IPS DF 6.9 (cell line): ENCODE measurements at regions not wholly inside any gene's neighbourhood (a gene's known extent, or its start where the extent isn't known, plus 50 kb on each side); places are given as distances from the start of the nearest gene placed in this dataset.

Experiments used
- DNase-seq: peaks from one replicate; pipeline ENCODE4 v3.0.0-alpha.2; 2013; ENCODE audit warnings: low read depth, low spot score
- H3K27ac ChIP-seq: one replicate; pipeline ENCODE4 v1.5.1; 2013; ENCODE audit warnings: low read length, control low read depth
- H3K27me3 ChIP-seq: 2 replicates; pipeline ENCODE4 v1.6.1; 2013; ENCODE audit warnings: mild to moderate bottlenecking, low read length; ENCODE audit not compliant: control insufficient read depth, insufficient read depth
- H3K36me3 ChIP-seq: 2 replicates; pipeline ENCODE4 v1.6.1; 2013; ENCODE audit warnings: low read length; ENCODE audit not compliant: control insufficient read depth, insufficient read depth
- H3K4me1 ChIP-seq: 2 replicates; pipeline ENCODE4 v1.6.1; 2013; ENCODE audit warnings: low read length; ENCODE audit not compliant: control insufficient read depth, insufficient read depth
- H3K4me3 ChIP-seq: 2 replicates; pipeline ENCODE4 v1.5.1; 2013; ENCODE audit warnings: mild to moderate bottlenecking, low read length
- H3K9me3 ChIP-seq: 2 replicates; pipeline ENCODE4 v1.6.1; 2013; ENCODE audit warnings: low read length, inconsistent platforms; ENCODE audit not compliant: control insufficient read depth, insufficient read depth
- WGBS: extraction: QIAGEN DNeasy Blood & Tissue Kit; methylation state at CpG from one replicate; pipeline ENCODE4 v1.1.7; 2013; ENCODE audit warnings: mixed read lengths, missing lambda C conversion rate; ENCODE audit not compliant: insufficient read length, insufficient coverage; 5-methylcytosine and 5-hydroxymethylcytosine counted together

- no peaks in the 10 kb centered on the region for H3K4me1 ChIP-seq
- no peak overlapping the region for H3K27ac ChIP-seq
- no peak for DNase-seq
- WGBS, result no CpG with 5 or more reads among the region's 3 CpGs
- no peak overlapping the region for H3K4me3 ChIP-seq
- H3K9me3 ChIP-seq, result no peaks in the 10 kb centered on the region
- no peaks in the 10 kb centered on the region for H3K36me3 ChIP-seq
- no peaks in the 10 kb centered on the region for H3K27me3 ChIP-seq
Measured at GRCh38 chr5:133705331-133705730, 93.0 kb upstream of the FSTL4 start.

DNA sequence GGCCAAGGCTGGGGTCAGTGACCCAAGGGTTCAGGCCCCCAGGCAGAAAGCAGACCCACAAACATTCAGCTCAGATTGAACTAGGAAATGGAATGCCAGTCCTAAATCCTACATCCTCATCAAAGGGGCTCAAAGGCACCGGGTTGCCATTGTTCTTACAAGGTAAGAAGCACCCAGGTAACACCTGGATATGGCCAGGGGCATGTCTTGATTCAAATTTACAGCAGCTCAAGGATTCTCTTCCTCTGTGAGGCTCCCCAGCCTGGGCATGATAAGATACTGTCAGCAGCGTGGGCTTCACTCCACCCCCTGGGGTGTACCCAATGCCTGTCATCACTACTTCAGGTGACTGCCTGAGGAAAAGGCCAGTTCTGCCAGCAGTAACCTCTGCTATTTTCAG lies 92.1 kb upstream of the FSTL4 start:
- no CpG with 5 or more reads among the region's 2 CpGs for WGBS
- Histone ChIP-seq H3K36me3 (no peaks in the 10 kb centered on the region), H3K27ac (no peak overlapping the region)

GRCh38 chr5:133703935-133704334 lies 91.6 kb upstream of the FSTL4 start:
- WGBS, result no CpG with 5 or more reads among the region's 1 CpG
- no peaks in the 10 kb centered on the region for H3K9me3 ChIP-seq
- no peaks in the 10 kb centered on the region for H3K4me1 ChIP-seq
- H3K27me3 ChIP-seq, result no peaks in the 10 kb centered on the region
- H3K36me3 ChIP-seq, result no peaks in the 10 kb centered on the region
- no peak overlapping the region for H3K27ac ChIP-seq
- no peak for DNase-seq
- no peak overlapping the region for H3K4me3 ChIP-seq

More for the DNA sequence above, 92.1 kb upstream of the FSTL4 start:
- Histone ChIP-seq H3K27me3 (no peaks in the 10 kb centered on the region), H3K9me3 (no peaks in the 10 kb centered on the region), H3K4me3 (no peak overlapping the region), H3K4me1 (no peaks in the 10 kb centered on the region)
- no peak for DNase-seq

- Histone ChIP-seq H3K4me1 (no peaks in the 10 kb centered on the region), H3K27me3 (no peaks in the 10 kb centered on the region), H3K27ac (no peak overlapping the region), H3K36me3 (no peaks in the 10 kb centered on the region), H3K4me3 (no peak overlapping the region), H3K9me3 (no peaks in the 10 kb centered on the region)
- no CpG with 5 or more reads among the region's 15 CpGs for WGBS
- no peak for DNase-seq
Measured at GRCh38 chr5:133702791-133703770, 90.7 kb upstream of the FSTL4 start.

DNA sequence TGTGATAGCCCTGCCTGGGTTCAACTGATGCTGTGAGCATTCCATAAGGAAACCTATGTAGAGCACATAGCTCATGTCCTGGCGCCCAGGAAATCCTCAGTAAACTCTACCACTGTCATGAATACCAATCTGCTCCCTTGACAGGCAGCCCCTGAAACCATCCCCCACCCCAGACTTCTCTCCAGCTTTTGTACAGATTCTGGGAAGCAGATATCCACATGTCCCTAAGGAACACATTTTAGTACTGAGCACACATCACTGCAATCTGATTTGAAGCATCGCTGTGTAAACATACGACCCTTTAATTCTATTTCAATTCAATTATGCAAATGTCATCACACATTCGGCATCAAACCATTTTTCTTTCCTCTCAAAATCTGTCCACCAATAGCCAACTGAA lies 89.5 kb upstream of the FSTL4 start:
- Histone ChIP-seq H3K36me3 (no peaks in the 10 kb centered on the region), H3K4me3 (no peak overlapping the region), H3K27me3 (no peaks in the 10 kb centered on the region), H3K4me1 (no peaks in the 10 kb centered on the region), H3K27ac (no peak overlapping the region), H3K9me3 (no peaks in the 10 kb centered on the region)
- WGBS, result 100% methylated on average over 2 of the region's 4 CpGs
- DNase-seq, result no peak

DNA sequence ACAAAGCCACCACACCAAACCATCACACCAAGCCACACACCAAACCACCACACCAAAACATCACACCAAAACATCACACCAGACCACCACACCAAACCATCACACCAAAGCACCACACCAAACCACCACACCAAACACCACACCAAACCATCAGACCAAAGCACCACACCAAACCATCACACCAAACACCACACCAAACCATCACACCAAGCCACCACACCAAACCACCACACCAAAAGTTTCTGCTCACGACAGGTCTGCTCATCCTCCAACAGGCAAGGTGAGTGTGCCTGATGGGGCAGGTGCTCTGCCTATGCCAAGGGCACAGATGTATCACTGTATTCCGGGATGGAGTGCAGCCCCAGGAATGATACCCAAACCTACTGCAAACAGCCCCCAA lies 87.9 kb upstream of the FSTL4 start:
- Histone ChIP-seq H3K27me3 (no peaks in the 10 kb centered on the region), H3K36me3 (no peaks in the 10 kb centered on the region), H3K4me1 (no peaks in the 10 kb centered on the region), H3K4me3 (no peak overlapping the region), H3K27ac (no peak overlapping the region), H3K9me3 (no peaks in the 10 kb centered on the region)
- WGBS, result no CpG with 5 or more reads among the region's 2 CpGs
- DNase-seq, result no peak

- no peak overlapping the region for H3K4me3 ChIP-seq
- H3K36me3 ChIP-seq, result no peaks in the 10 kb centered on the region
- H3K4me1 ChIP-seq, result no peaks in the 10 kb centered on the region
- WGBS, result no CpG with 5 or more reads among the region's 10 CpGs
- DNase-seq, result no peak
- H3K9me3 ChIP-seq, result no peaks in the 10 kb centered on the region
- H3K27ac ChIP-seq, result no peak overlapping the region
- H3K27me3 ChIP-seq, result no peaks in the 10 kb centered on the region
Measured at GRCh38 chr5:133698646-133699526, 86.5 kb upstream of the FSTL4 start.

GRCh38 chr5:133698259-133698554 lies 85.9 kb upstream of the FSTL4 start:
- H3K9me3 ChIP-seq, result no peaks in the 10 kb centered on the region
- no peaks in the 10 kb centered on the region for H3K27me3 ChIP-seq
- H3K36me3 ChIP-seq, result no peaks in the 10 kb centered on the region
- no peak overlapping the region for H3K27ac ChIP-seq
- no peak for DNase-seq
- no peaks in the 10 kb centered on the region for H3K4me1 ChIP-seq
- no peak overlapping the region for H3K4me3 ChIP-seq
- WGBS, result no CpG with 5 or more reads among the region's 3 CpGs

DNA sequence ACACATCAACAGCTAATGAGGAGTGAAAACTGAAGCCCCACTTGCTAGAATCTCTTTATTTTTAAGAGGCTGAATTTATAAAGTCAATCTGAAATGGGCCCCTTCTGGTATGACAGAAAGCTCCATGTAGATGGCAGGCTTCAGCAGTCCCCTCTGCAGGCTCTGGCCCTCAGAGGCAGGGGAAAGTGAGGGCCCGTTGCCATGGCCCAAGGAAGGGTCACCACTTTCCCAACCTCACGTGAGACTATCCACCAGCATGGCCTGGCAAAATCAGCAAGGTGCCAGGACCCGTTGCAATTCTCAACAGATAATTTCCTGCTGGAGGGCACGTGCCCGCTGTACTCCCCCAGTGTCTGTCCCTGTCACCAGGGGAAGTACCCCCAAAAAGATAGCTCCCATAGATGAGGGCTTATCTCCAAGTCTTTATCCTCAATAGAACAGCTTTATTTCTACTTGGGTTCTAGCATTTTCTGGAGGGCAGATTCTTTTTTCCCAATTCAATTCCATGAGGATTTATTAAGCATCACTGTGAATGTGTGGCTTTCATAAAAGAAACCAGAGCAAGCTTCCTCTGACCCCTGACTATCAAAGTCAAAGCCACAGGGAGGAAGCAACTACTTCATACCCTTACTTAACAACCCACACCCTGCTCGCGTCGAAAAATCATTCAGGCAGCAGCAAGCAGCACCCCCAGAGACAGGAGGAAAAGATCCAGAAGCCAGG lies 85.4 kb upstream of the FSTL4 start:
- Histone ChIP-seq H3K27me3 (no peaks in the 10 kb centered on the region), H3K4me3 (no peak overlapping the region), H3K4me1 (no peaks in the 10 kb centered on the region), H3K9me3 (no peaks in the 10 kb centered on the region), H3K36me3 (no peaks in the 10 kb centered on the region), H3K27ac (no peak overlapping the region)
- no peak for DNase-seq
- WGBS, result no CpG with 5 or more reads among the region's 8 CpGs

GRCh38 chr5:133696782-133697507 lies 84.6 kb upstream of the FSTL4 start:
- no CpG with 5 or more reads among the region's 10 CpGs for WGBS
- Histone ChIP-seq H3K36me3 (no peaks in the 10 kb centered on the region), H3K9me3 (no peaks in the 10 kb centered on the region), H3K4me1 (no peaks in the 10 kb centered on the region), H3K27me3 (no peaks in the 10 kb centered on the region), H3K4me3 (no peak overlapping the region), H3K27ac (no peak overlapping the region)
- no peak for DNase-seq
